ENCODE measurements at regions not wholly inside any gene's neighbourhood (a gene's known extent, or its start where the extent isn't known, plus 50 kb on each side); places are given as distances from the start of the nearest gene placed in this dataset.

DNA sequence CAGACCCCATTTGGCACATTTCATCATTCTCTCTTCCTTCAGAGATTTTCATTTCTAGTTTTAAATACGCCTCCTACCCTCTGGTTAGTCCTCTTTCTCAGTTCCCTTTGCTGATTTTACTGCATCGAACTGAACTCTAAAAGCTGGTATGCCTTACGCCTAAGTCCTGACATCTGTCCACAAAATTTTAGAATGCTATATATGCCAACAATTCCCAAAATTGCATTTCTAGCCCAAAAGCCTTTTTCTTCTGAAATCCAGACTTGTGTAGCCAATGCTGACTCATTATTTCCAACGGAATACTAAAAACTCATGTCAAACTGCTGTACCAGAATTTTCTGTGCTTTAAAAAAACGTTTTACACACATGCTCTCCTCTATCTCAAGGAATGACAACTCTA lies 1124.4 kb upstream of the TENM4 start:
- Mint-ChIP-seq H3K27me3 (ENCODE audit: unreplicated experiment) (no peaks in the 10 kb centered on the region), H3K4me1 (ENCODE audit: unreplicated experiment) (no peaks in the 10 kb centered on the region), H3K4me3 (ENCODE audit: unreplicated experiment) (no peak overlapping the region), H3K36me3 (ENCODE audit: low read depth, unreplicated experiment) (no peaks in the 10 kb centered on the region), H3K27ac (ENCODE audit: unreplicated experiment) (no peak overlapping the region), H3K9me3 (ENCODE audit: unreplicated experiment) (no peaks in the 10 kb centered on the region)
- DNase-seq (ENCODE audit: low spot score): no peak
- TF ChIP-seq, protein P1, sequence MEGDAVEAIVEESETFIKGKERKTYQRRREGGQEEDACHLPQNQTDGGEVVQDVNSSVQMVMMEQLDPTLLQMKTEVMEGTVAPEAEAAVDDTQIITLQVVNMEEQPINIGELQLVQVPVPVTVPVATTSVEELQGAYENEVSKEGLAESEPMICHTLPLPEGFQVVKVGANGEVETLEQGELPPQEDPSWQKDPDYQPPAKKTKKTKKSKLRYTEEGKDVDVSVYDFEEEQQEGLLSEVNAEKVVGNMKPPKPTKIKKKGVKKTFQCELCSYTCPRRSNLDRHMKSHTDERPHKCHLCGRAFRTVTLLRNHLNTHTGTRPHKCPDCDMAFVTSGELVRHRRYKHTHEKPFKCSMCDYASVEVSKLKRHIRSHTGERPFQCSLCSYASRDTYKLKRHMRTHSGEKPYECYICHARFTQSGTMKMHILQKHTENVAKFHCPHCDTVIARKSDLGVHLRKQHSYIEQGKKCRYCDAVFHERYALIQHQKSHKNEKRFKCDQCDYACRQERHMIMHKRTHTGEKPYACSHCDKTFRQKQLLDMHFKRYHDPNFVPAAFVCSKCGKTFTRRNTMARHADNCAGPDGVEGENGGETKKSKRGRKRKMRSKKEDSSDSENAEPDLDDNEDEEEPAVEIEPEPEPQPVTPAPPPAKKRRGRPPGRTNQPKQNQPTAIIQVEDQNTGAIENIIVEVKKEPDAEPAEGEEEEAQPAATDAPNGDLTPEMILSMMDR (IDR thresholded peaks at IDR 0.05; ENCODE audit: unreplicated experiment): no peak

DNA sequence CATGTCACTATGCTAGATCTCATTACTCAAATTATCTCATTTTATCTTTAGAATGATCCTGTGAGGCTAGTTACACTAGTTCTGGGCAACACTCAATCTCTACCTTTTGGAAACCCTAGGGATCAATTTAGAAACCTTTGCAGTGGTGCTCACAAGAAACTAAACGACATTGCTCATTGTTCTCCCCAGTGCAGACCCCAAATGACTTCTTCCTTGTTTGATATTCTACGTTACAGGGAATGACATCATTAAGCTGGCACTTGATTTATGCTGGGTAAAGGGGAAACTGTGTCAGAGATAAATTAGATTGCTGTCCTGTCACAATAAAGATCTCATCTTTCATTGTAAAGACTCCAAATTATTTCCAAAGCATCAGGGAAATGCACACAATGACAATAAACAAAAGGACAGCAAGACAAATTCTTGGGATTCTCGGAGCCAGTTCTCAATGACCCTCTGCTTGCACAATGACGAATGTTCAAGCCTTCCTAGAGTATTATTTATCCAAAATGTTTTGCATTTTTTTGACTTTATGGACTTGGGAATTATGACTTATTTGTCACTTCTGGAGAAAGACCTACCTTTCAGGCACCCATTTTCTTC lies 1121.8 kb upstream of the TENM4 start:
- no peaks in the 10 kb centered on the region for H3K9me3 Mint-ChIP-seq (ENCODE audit: unreplicated experiment)
- TF ChIP-seq, protein P1 (IDR thresholded peaks at IDR 0.05; ENCODE audit: unreplicated experiment): no peak
- DNase-seq (ENCODE audit: low spot score): no peak
- no peak overlapping the region for H3K27ac Mint-ChIP-seq (ENCODE audit: unreplicated experiment)
- H3K27me3 Mint-ChIP-seq (ENCODE audit: unreplicated experiment): no peaks in the 10 kb centered on the region
- no peak overlapping the region for H3K4me3 Mint-ChIP-seq (ENCODE audit: unreplicated experiment)
- no peaks in the 10 kb centered on the region for H3K4me1 Mint-ChIP-seq (ENCODE audit: unreplicated experiment)
- no peaks in the 10 kb centered on the region for H3K36me3 Mint-ChIP-seq (ENCODE audit: low read depth, unreplicated experiment)

DNA sequence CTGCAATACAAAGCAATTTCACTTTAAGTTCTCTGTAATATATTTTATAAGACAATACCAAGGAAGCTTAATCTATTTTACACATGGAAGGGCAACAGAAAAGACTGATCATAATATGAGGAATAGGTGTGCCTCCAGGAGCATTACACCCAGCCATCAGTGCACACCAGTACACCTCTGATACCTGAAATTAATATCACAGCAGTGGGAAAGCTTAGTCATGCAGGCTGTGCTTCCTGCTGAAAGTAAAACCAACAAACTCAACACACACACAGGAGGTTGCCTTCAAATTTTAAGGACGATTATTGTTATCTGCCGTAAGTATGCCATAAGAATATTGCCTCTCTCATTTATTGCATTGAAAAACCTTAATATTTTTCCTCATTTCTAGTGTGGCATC lies 1119.1 kb upstream of the TENM4 start:
- Mint-ChIP-seq H3K36me3 (ENCODE audit: low read depth, unreplicated experiment) (no peaks in the 10 kb centered on the region), H3K4me1 (ENCODE audit: unreplicated experiment) (no peaks in the 10 kb centered on the region), H3K27ac (ENCODE audit: unreplicated experiment) (no peak overlapping the region), H3K4me3 (ENCODE audit: unreplicated experiment) (no peak overlapping the region), H3K27me3 (ENCODE audit: unreplicated experiment) (no peaks in the 10 kb centered on the region), H3K9me3 (ENCODE audit: unreplicated experiment) (no peaks in the 10 kb centered on the region)
- DNase-seq (ENCODE audit: low spot score): no peak
- TF ChIP-seq, protein P1 (IDR thresholded peaks at IDR 0.05; ENCODE audit: unreplicated experiment): no peak

DNA sequence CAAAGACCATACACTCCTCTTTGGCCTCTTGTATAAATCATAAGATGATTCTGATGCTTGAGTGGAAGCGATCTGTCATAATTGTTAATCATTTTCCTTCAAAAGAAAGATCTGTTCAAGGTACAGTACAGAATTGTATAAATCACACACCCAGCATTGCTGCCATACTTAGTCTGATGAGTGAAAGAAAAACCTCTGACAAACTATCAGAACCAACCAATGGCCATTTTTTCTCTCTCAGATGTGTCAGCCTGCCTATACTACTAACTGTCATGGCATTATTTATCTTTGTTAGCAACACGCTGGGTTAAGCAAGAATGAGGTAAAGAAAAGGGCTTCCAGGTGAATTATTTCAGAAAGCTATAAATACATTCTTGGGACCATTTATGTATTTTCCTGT lies 1112.7 kb upstream of the TENM4 start:
- Mint-ChIP-seq H3K36me3 (ENCODE audit: low read depth, unreplicated experiment) (no peaks in the 10 kb centered on the region), H3K27me3 (ENCODE audit: unreplicated experiment) (no peaks in the 10 kb centered on the region), H3K4me3 (ENCODE audit: unreplicated experiment) (no peak overlapping the region), H3K4me1 (ENCODE audit: unreplicated experiment) (no peaks in the 10 kb centered on the region), H3K9me3 (ENCODE audit: unreplicated experiment) (no peaks in the 10 kb centered on the region), H3K27ac (ENCODE audit: unreplicated experiment) (no peak overlapping the region)
- TF ChIP-seq, protein P1 (IDR thresholded peaks at IDR 0.05; ENCODE audit: unreplicated experiment): no peak
- DNase-seq (ENCODE audit: low spot score): no peak

DNA sequence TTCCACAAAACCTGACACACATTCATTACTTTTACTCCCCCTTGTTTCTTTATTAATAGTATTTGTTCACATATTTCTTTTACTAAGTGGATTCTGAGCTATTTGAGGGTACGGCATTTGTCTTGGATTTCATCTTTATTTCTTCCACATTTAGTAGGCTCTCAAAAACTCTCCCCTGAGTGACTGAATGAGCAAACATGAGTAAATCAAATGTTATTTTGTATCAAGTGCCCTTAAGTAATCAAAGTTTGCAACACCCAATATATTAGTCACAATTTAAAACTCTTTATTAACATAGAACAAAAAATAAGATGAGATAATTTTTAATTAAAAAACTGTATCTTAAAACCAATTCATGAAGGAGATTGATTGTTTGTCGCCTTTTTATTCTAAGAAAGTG lies 1101.9 kb upstream of the TENM4 start:
- Mint-ChIP-seq H3K27me3 (ENCODE audit: unreplicated experiment) (no peaks in the 10 kb centered on the region), H3K9me3 (ENCODE audit: unreplicated experiment) (no peaks in the 10 kb centered on the region), H3K4me1 (ENCODE audit: unreplicated experiment) (no peaks in the 10 kb centered on the region), H3K36me3 (ENCODE audit: low read depth, unreplicated experiment) (no peaks in the 10 kb centered on the region), H3K27ac (ENCODE audit: unreplicated experiment) (no peak overlapping the region), H3K4me3 (ENCODE audit: unreplicated experiment) (no peak overlapping the region)
- DNase-seq (ENCODE audit: low spot score): no peak
- TF ChIP-seq, protein P1 (IDR thresholded peaks at IDR 0.05; ENCODE audit: unreplicated experiment): no peak
